Endodermal cell (in vitro differentiated cells): ENCODE measurements at regions not wholly inside any gene's neighbourhood (a gene's known extent, or its start where the extent isn't known, plus 50 kb on each side); places are given as distances from the start of the nearest gene placed in this dataset.

ENCODE experiments used
- DNase-seq: peaks from one replicate; pipeline ENCODE4 v3.0.0-alpha.2; 2017
- H3K27ac ChIP-seq: 2 replicates; pipeline ENCODE4 v1.5.1; 2013; ENCODE audit warnings: mild to moderate bottlenecking, low read depth, low read length, moderate library complexity
- H3K27me3 ChIP-seq: 2 replicates; pipeline ENCODE4 v1.6.1; 2013; ENCODE audit warnings: mild to moderate bottlenecking, low read length, moderate library complexity; ENCODE audit not compliant: insufficient read depth, control insufficient read depth, poor library complexity, severe bottlenecking
- H3K36me3 ChIP-seq: 2 replicates; pipeline ENCODE4 v1.7.0; 2013; ENCODE audit warnings: mild to moderate bottlenecking, low read length, moderate library complexity; ENCODE audit not compliant: control insufficient read depth, insufficient read depth
- H3K4me1 ChIP-seq: one replicate; pipeline ENCODE4 v1.7.0; 2013; ENCODE audit warnings: low read length; ENCODE audit not compliant: control insufficient read depth, insufficient read depth
- H3K4me3 ChIP-seq: 2 replicates; pipeline ENCODE4 v1.5.1; 2013; ENCODE audit warnings: mild to moderate bottlenecking, low read length, moderate library complexity
- H3K9ac ChIP-seq: 2 replicates; pipeline ENCODE4 v1.6.1; 2013; ENCODE audit warnings: mild to moderate bottlenecking, low read length, moderate library complexity; ENCODE audit not compliant: poor library complexity, severe bottlenecking; ENCODE audit errors: extremely low read depth
- H3K9me3 ChIP-seq: 2 replicates; pipeline ENCODE4 v1.6.1; 2013; ENCODE audit warnings: mild to moderate bottlenecking, low read length, moderate library complexity; ENCODE audit not compliant: control insufficient read depth
- H3K27ac Mint-ChIP-seq: 2 replicates; pipeline ENCODE4 v1.8.0; 2020; ENCODE audit warnings: mixed read lengths
- H3K27me3 Mint-ChIP-seq: 2 replicates; pipeline ENCODE4 v1.8.0; 2021; ENCODE audit warnings: mild to moderate bottlenecking, mixed read lengths; ENCODE audit not compliant: insufficient read depth
- H3K36me3 Mint-ChIP-seq: 2 replicates; pipeline ENCODE4 v1.8.0; 2020; ENCODE audit warnings: low read depth, mixed read lengths
- H3K4me1 Mint-ChIP-seq: 2 replicates; pipeline ENCODE4 v1.8.0; 2020; ENCODE audit warnings: mixed read lengths
- H3K4me3 Mint-ChIP-seq: 2 replicates; pipeline ENCODE4 v1.8.0; 2020; ENCODE audit warnings: mild to moderate bottlenecking, moderate library complexity, mixed read lengths
- H3K9me3 Mint-ChIP-seq: 2 replicates; pipeline ENCODE4 v1.8.0; 2020; ENCODE audit warnings: mild to moderate bottlenecking, mixed read lengths
- CTCF ChIP-seq: fragments of 200-600 bp; sonication (generic); conservative IDR thresholded peaks from 2 replicates; pipeline ENCODE4 v1.5.0; 2021; ENCODE audit warnings: antibody characterized with exemption, mild to moderate bottlenecking
- WGBS, 2 experiments: methylation state at CpG; one replicate each; pipeline versions ENCODE4 v1.1.5 to v1.1.7; 2013; ENCODE audit warnings: missing lambda C conversion rate in 2 of 2, mixed read lengths in 1 of 2; ENCODE audit not compliant: insufficient coverage in 1 of 2, insufficient read length in 1 of 2; 5-methylcytosine and 5-hydroxymethylcytosine counted together

GRCh38 chr12:83985084-83985483 lies 927.5 kb downstream of the SLC6A15 start:
- no peak overlapping the region for H3K4me3 ChIP-seq
- Mint-ChIP-seq H3K36me3 (no peaks in the 10 kb centered on the region), H3K4me1 (peaks cover 6% of the 10 kb centered on the region), H3K4me3 (no peak overlapping the region), H3K9me3 (no peaks in the 10 kb centered on the region), H3K27ac (no peak overlapping the region), H3K27me3 (no peaks in the 10 kb centered on the region)
- no peaks in the 10 kb centered on the region for H3K4me1 ChIP-seq
- no peak for DNase-seq
- no peak overlapping the region for H3K9ac ChIP-seq
- no peak overlapping the region for H3K27ac ChIP-seq
- no peak for TF ChIP-seq CTCF
- H3K9me3 ChIP-seq: no peaks in the 10 kb centered on the region
- WGBS, 2 experiments: 94% methylated on average over 1 of the region's 2 CpGs; no CpG with 5 or more reads in 1 of the 2 experiments
- H3K27me3 ChIP-seq: no peaks in the 10 kb centered on the region
- H3K36me3 ChIP-seq: no peaks in the 10 kb centered on the region

GRCh38 chr12:83980398-83980797 lies 932.2 kb downstream of the SLC6A15 start:
- Mint-ChIP-seq H3K4me3 (no peak overlapping the region), H3K27me3 (no peaks in the 10 kb centered on the region), H3K27ac (no peak overlapping the region), H3K36me3 (no peaks in the 10 kb centered on the region), H3K9me3 (no peaks in the 10 kb centered on the region), H3K4me1 (peaks cover 6% of the 10 kb centered on the region)
- Histone ChIP-seq H3K27me3 (no peaks in the 10 kb centered on the region), H3K36me3 (no peaks in the 10 kb centered on the region), H3K9me3 (no peaks in the 10 kb centered on the region), H3K27ac (no peak overlapping the region), H3K4me3 (no peak overlapping the region), H3K4me1 (no peaks in the 10 kb centered on the region), H3K9ac (no peak overlapping the region)
- no peak for TF ChIP-seq CTCF
- DNase-seq: no peak

- H3K36me3 Mint-ChIP-seq: no peaks in the 10 kb centered on the region
- H3K4me3 Mint-ChIP-seq: no peak overlapping the region
These were observed 932.8 kb downstream of the SLC6A15 start for GRCh38 chr12:83979785-83980184.

More at GRCh38 chr12:83979785-83980184, 932.8 kb downstream of the SLC6A15 start:
- Mint-ChIP-seq H3K27ac (no peak overlapping the region), H3K27me3 (no peaks in the 10 kb centered on the region), H3K9me3 (no peaks in the 10 kb centered on the region), H3K4me1 (peaks cover 6% of the 10 kb centered on the region)
- no peaks in the 10 kb centered on the region for H3K4me1 ChIP-seq
- TF ChIP-seq CTCF: no peak
- no peaks in the 10 kb centered on the region for H3K27me3 ChIP-seq
- 91 to 97% methylated on average over 2 of the region's 2 CpGs for WGBS, 2 experiments
- H3K36me3 ChIP-seq: no peaks in the 10 kb centered on the region
- H3K27ac ChIP-seq: no peak overlapping the region
- no peaks in the 10 kb centered on the region for H3K9me3 ChIP-seq
- H3K4me3 ChIP-seq: no peak overlapping the region
- no peak for DNase-seq
- no peak overlapping the region for H3K9ac ChIP-seq
